ENCODE measurements at regions not wholly inside any gene's neighbourhood (a gene's known extent, or its start where the extent isn't known, plus 50 kb on each side); places are given as distances from the start of the nearest gene placed in this dataset.
A peak's percentile ranks its signal among the peaks of the same experiment; 100 is the strongest.

DNA sequence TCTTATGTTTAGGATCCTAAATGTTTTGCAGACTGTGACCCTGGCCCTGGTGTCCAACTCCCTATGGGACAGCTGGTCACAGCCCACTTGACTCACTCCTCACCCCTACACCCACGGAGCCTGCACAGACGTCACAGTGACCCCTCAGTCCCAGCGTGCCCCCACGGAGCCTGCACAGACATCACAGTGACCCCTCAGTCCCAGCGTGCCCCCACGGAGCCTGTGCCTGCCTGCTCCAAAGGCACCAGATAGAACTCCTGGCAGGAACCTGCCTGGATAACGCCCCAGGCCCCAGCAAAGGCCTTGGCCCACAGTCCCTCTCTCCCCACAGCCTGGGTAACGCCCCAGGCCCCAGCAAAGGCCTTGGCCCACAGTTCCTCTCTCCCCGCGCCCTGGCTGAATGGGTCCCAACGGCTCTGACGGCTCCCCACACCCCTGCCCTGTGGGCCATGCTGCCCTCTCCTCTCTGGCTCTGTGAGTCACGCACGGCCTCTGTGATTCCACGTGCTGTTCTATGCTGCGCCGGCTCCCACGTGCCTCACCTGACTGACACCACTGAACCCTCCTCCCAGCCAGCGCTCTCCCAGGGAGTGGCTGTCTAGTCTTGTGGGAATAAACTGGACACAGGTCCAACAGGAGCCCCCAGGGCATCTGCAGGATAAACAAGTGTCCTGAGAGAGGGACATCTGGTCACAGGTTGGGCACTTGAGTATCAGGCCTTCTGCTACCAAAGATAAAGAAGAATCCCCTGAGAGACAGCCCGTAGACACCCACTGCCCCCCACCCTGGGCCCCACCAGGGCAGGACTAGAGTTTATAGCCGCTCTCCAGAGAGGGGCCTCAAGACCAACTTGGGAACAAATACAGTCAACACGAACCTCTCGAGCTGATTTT is 250.3 kb downstream of the BRD1 start:
- peaks cover 0 to 2% (median 0%) of the 10 kb centered on the region in 3 donors for H3K27me3 ChIP-seq (ENCODE audit: insufficient read depth in 3 of 3, low read length in 2 of 3)
- no peak overlapping the region for H3K4me3 ChIP-seq
- no peaks in the 10 kb centered on the region for H3K4me1 ChIP-seq
- H3K27ac ChIP-seq: no peak overlapping the region
- intact Hi-C loops (cut with DNase I): no loop called here
- 80 to 86% (median 85%) methylated on average over 23 of the region's 23 CpGs for WGBS, 3 donors
- H3K36me3 ChIP-seq (ENCODE audit: insufficient read depth in 1 of 2, low read depth in 1 of 2): no peaks in the 10 kb centered on the region
- H3K9me3 ChIP-seq: no peaks in the 10 kb centered on the region
- ATAC-seq (no peak), DNase-seq (peak in 1 of 2 donors; percentile 32)
- TF ChIP-seq, protein P1, sequence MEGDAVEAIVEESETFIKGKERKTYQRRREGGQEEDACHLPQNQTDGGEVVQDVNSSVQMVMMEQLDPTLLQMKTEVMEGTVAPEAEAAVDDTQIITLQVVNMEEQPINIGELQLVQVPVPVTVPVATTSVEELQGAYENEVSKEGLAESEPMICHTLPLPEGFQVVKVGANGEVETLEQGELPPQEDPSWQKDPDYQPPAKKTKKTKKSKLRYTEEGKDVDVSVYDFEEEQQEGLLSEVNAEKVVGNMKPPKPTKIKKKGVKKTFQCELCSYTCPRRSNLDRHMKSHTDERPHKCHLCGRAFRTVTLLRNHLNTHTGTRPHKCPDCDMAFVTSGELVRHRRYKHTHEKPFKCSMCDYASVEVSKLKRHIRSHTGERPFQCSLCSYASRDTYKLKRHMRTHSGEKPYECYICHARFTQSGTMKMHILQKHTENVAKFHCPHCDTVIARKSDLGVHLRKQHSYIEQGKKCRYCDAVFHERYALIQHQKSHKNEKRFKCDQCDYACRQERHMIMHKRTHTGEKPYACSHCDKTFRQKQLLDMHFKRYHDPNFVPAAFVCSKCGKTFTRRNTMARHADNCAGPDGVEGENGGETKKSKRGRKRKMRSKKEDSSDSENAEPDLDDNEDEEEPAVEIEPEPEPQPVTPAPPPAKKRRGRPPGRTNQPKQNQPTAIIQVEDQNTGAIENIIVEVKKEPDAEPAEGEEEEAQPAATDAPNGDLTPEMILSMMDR (IDR thresholded peaks at IDR 0.05): no peak

DNA sequence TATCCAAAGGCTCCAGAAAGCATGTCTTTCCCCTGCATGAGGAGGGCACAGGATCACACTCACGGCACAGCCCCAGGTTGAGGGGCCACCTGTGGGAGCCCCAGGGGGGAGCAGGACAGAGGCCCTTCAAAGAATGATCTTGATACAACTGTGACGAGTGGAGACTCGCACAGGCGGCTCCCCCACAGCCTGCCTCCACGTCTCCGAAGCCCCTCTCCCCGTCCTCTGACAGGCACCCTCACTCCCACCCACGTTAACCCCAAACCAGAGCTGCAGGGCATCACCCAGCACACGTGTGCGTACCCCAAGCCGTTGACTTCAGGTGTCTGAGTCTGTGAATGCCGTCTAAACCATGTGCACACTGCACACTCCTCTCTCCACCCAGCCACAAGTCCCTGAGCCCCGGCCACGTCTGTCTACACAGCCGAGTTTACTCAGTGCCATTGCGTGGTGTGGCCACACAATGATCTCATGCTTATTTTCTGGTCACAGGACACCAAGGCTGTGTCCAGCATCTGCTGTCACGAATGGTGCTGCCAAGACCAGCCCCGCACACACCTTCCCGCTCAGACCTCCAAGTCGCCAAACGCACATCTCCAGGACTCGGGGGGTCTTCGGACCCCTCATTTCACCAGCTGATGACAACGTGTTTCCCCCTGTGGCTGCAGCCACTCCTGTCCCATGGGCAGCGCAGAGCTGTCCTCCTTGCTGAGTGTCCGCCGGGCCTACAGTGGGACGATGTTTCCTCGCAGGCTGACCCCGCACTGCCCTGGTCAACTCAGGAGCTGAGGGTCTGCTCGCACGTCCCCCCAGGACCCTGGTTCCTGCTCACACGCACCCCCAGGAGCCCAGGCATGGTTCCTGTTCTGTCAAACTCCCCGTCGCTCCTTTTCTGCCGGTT is 251.2 kb downstream of the BRD1 start:
- ATAC-seq (no peak), DNase-seq (peak in 1 of 2 donors; percentile 20)
- TF ChIP-seq, protein P1 (IDR thresholded peaks at IDR 0.05): no peak
- Histone ChIP-seq H3K27ac (no peak overlapping the region), H3K9me3 (no peaks in the 10 kb centered on the region), H3K4me3 (no peak overlapping the region), H3K36me3 (ENCODE audit: insufficient read depth in 1 of 2, low read depth in 1 of 2) (no peaks in the 10 kb centered on the region), H3K4me1 (no peaks in the 10 kb centered on the region), H3K27me3 (ENCODE audit: insufficient read depth in 3 of 3, low read length in 2 of 3) (no peaks in the 10 kb centered on the region)
- WGBS, 3 donors: 78 to 80% (median 78%) methylated on average over 36 of the region's 36 CpGs
- intact Hi-C loops (cut with DNase I): no loop called here

DNA sequence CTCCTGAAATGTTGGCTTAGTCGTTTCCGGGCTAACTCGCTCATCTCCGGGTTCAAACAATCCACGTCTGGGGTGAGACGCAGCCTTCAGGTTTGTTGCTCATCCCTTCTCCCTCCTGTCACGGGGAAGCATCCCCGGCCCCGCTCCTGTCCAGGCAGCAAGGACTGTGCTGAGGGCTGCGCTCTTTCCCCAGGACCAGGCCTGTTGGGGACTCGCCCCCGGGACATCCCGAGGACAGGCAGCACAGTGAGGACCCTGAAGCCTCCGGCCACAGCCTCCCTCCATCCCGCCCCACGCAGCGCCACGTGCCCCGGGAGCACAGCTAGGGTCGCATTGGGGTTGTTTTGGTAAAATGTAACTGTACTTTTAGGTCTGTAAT is 252.0 kb downstream of the BRD1 start:
- TF ChIP-seq, protein P1 (IDR thresholded peaks at IDR 0.05): no peak
- intact Hi-C loops (cut with DNase I): no loop called here
- Histone ChIP-seq H3K36me3 (ENCODE audit: insufficient read depth in 1 of 2, low read depth in 1 of 2) (no peaks in the 10 kb centered on the region), H3K27me3 (ENCODE audit: insufficient read depth in 3 of 3, low read length in 2 of 3) (no peaks in the 10 kb centered on the region), H3K4me1 (no peaks in the 10 kb centered on the region), H3K27ac (no peak overlapping the region), H3K4me3 (no peak overlapping the region), H3K9me3 (no peaks in the 10 kb centered on the region)
- WGBS, 3 donors: 81 to 88% (median 87%) methylated on average over 19 to 20 of the region's 20 CpGs
- ATAC-seq: no peak
- DNase-seq: peak in 1 of 2 donors; percentile 35

DNA sequence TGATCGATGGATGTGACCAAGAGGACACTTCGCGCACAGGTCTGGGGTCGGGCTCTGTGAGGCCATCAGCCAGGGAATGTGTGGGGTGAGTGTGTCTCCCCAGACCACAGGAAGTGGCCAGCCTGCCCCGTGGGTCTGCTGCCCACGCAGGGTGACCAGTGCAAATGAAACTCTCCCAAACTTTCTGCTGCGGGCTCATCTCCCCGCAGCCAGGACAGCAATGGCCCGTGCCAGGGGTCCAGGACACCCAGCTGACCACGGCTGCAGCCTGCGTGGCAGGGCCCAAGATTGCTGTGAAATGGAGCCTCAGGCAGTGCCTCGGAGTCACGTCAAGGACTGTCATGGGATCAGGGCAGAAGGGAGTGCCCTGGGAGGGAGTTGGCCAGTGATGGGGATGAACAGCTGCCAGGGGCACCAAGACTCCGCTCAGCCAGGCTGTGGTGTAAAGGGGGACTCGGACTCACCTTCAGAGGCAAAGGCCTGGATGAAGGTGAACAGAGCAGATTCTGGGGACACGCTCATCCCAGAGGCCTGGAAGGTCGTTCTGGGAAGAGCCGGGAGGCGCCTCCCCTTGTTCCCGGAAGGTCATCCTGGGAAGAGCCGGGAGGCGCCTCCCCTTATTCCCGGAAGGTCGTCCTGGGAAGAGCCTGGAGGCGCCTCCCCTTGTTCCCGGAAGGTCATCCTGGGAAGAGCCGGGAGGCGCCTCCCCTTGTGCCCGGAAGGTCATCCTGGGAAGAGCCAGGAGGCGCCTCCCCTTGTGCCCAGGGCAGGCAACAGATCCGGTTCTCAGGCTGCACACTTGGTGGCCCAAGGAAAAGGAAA is 252.6 kb downstream of the BRD1 start:
- DNase-seq: peak in 1 of 2 donors; percentile 31
- peak overlapping the region; percentile 18 for H3K4me3 ChIP-seq
- TF ChIP-seq, protein P1 (IDR thresholded peaks at IDR 0.05): no peak
- intact Hi-C loops (cut with DNase I): no loop called here
- 51 to 58% (median 53%) methylated on average over 31 of the region's 31 CpGs for WGBS, 3 donors
- peak in 2 of 4 donors; percentile 21 to 33 for ATAC-seq
- H3K27me3 ChIP-seq (ENCODE audit: insufficient read depth in 3 of 3, low read length in 2 of 3): no peaks in the 10 kb centered on the region
- no peaks in the 10 kb centered on the region for H3K9me3 ChIP-seq
- H3K27ac ChIP-seq: peak overlapping the region; percentile 50
- no peaks in the 10 kb centered on the region for H3K4me1 ChIP-seq
- H3K36me3 ChIP-seq (ENCODE audit: insufficient read depth in 1 of 2, low read depth in 1 of 2): no peaks in the 10 kb centered on the region

Data from psoas muscle (tissue), 7 donors.